ENCODE measurements at regions not wholly inside any gene's neighbourhood (a gene's known extent, or its start where the extent isn't known, plus 50 kb on each side); places are given as distances from the start of the nearest gene placed in this dataset.
"Not testable (repeated sequence)": the region's sequence is repeated elsewhere in the genome, so short reads cannot be mapped to it uniquely, and the experiment has no call there.

GRCh38 chr9:110130211-110130610, 77.7 kb downstream of the C9orf152 start:
- Mint-ChIP-seq H3K4me1 (ENCODE audit: low read depth) (peaks cover 31% of the 10 kb centered on the region), H3K27ac (no peak overlapping the region), H3K4me3 (no peak overlapping the region), H3K9me3 (no peaks in the 10 kb centered on the region), H3K27me3 (ENCODE audit: low read depth) (no peaks in the 10 kb centered on the region), H3K36me3 (ENCODE audit: insufficient read depth in 2 of 2) (peaks cover 0 to 3% of the 10 kb centered on the region in 2 donors)
- no peak for ATAC-seq (replicated peaks in 1 of 2)
- no peak for DNase-seq

- no peaks in the 10 kb centered on the region for H3K9me3 Mint-ChIP-seq
- ATAC-seq (replicated peaks in 1 of 2) (no peak), DNase-seq (no peak)
- no peak overlapping the region for H3K4me3 Mint-ChIP-seq
- H3K27me3 Mint-ChIP-seq (ENCODE audit: low read depth) = no peaks in the 10 kb centered on the region
- peaks cover 24% of the 10 kb centered on the region for H3K4me1 Mint-ChIP-seq (ENCODE audit: low read depth)
- H3K36me3 Mint-ChIP-seq (ENCODE audit: insufficient read depth in 2 of 2) = peaks cover 0 to 3% of the 10 kb centered on the region in 2 donors
- no peak overlapping the region for H3K27ac Mint-ChIP-seq
Observed at GRCh38 chr9:110130791-110131416, 77.1 kb downstream of the C9orf152 start.

- no peaks in the 10 kb centered on the region for H3K27me3 Mint-ChIP-seq (ENCODE audit: low read depth)
- H3K4me3 Mint-ChIP-seq = no peak overlapping the region
- H3K4me1 Mint-ChIP-seq (ENCODE audit: low read depth) = peaks cover 18% of the 10 kb centered on the region
- peaks cover 3 to 7% of the 10 kb centered on the region in 2 donors for H3K36me3 Mint-ChIP-seq (ENCODE audit: insufficient read depth in 2 of 2)
- no peaks in the 10 kb centered on the region for H3K9me3 Mint-ChIP-seq
- ATAC-seq (replicated peaks in 1 of 2) (no peak), DNase-seq (no peak)
- H3K27ac Mint-ChIP-seq = peak overlapping the region; percentile 40
Observed at GRCh38 chr9:110131499-110131898, 76.5 kb downstream of the C9orf152 start.

GRCh38 chr9:110132531-110132930, 75.4 kb downstream of the C9orf152 start:
- H3K9me3 Mint-ChIP-seq; H3K4me3 Mint-ChIP-seq; H3K27ac Mint-ChIP-seq; ATAC-seq (replicated peaks in 1 of 2); H3K27me3 Mint-ChIP-seq (ENCODE audit: low read depth); DNase-seq: not testable (repeated sequence)
- Mint-ChIP-seq H3K4me1 (ENCODE audit: low read depth) (peaks cover 13% of the 10 kb centered on the region), H3K36me3 (ENCODE audit: insufficient read depth in 2 of 2) (peaks cover 8 to 11% of the 10 kb centered on the region in 2 donors)

- no peaks in the 10 kb centered on the region for H3K9me3 Mint-ChIP-seq
- peaks cover 13% of the 10 kb centered on the region for H3K4me1 Mint-ChIP-seq (ENCODE audit: low read depth)
- peaks cover 8 to 14% of the 10 kb centered on the region in 2 donors for H3K36me3 Mint-ChIP-seq (ENCODE audit: insufficient read depth in 2 of 2)
- ATAC-seq (replicated peaks in 1 of 2) (no peak), DNase-seq (no peak)
- no peaks in the 10 kb centered on the region for H3K27me3 Mint-ChIP-seq (ENCODE audit: low read depth)
- no peak overlapping the region for H3K27ac Mint-ChIP-seq
- H3K4me3 Mint-ChIP-seq = no peak overlapping the region
Observed at GRCh38 chr9:110133059-110133458, 74.9 kb downstream of the C9orf152 start.

- Mint-ChIP-seq H3K4me1 (ENCODE audit: low read depth) (peaks cover 13% of the 10 kb centered on the region), H3K27ac (peak overlapping the region; percentile 33), H3K9me3 (no peaks in the 10 kb centered on the region), H3K27me3 (ENCODE audit: low read depth) (no peaks in the 10 kb centered on the region), H3K36me3 (ENCODE audit: insufficient read depth in 2 of 2) (peaks cover 8 to 15% of the 10 kb centered on the region in 2 donors), H3K4me3 (no peak overlapping the region)
- DNase-seq (no peak), ATAC-seq (replicated peaks in 1 of 2) (no peak)
Observed at GRCh38 chr9:110133608-110134210, 74.2 kb downstream of the C9orf152 start.

GRCh38 chr9:110135846-110136245, 72.1 kb downstream of the C9orf152 start:
- DNase-seq = no peak
- no peaks in the 10 kb centered on the region for H3K27me3 Mint-ChIP-seq (ENCODE audit: low read depth)
- H3K36me3 Mint-ChIP-seq (ENCODE audit: insufficient read depth in 2 of 2) = peaks cover 8 to 28% of the 10 kb centered on the region in 2 donors
- no peak overlapping the region for H3K4me3 Mint-ChIP-seq
- no peaks in the 10 kb centered on the region for H3K9me3 Mint-ChIP-seq
- ATAC-seq (replicated peaks in 1 of 2) = no peak
- H3K27ac Mint-ChIP-seq = peak overlapping the region; percentile 68
- H3K4me1 Mint-ChIP-seq (ENCODE audit: low read depth) = peaks cover 7% of the 10 kb centered on the region

- H3K36me3 Mint-ChIP-seq (ENCODE audit: insufficient read depth in 2 of 2) = peaks cover 11 to 31% of the 10 kb centered on the region in 2 donors
Observed at GRCh38 chr9:110136802-110137201, 71.2 kb downstream of the C9orf152 start.

GRCh38 chr9:110140276-110140675, 67.7 kb downstream of the C9orf152 start:
- ATAC-seq (replicated peaks in 1 of 2) = no peak
- Mint-ChIP-seq H3K27me3 (ENCODE audit: low read depth) (no peaks in the 10 kb centered on the region), H3K9me3 (no peaks in the 10 kb centered on the region), H3K4me3 (no peak overlapping the region), H3K4me1 (ENCODE audit: low read depth) (peaks cover 32% of the 10 kb centered on the region), H3K36me3 (ENCODE audit: insufficient read depth in 2 of 2) (peaks cover 12 to 39% of the 10 kb centered on the region in 2 donors), H3K27ac (no peak overlapping the region)
- DNase-seq = no peak

More at GRCh38 chr9:110136802-110137201, 71.2 kb downstream of the C9orf152 start:
- Mint-ChIP-seq H3K4me1 (ENCODE audit: low read depth) (peaks cover 7% of the 10 kb centered on the region), H3K27me3 (ENCODE audit: low read depth) (no peaks in the 10 kb centered on the region), H3K27ac (no peak overlapping the region), H3K4me3 (no peak overlapping the region), H3K9me3 (no peaks in the 10 kb centered on the region)
- ATAC-seq (replicated peaks in 1 of 2) (no peak), DNase-seq (no peak)

GRCh38 chr9:110141227-110141793, 66.6 kb downstream of the C9orf152 start:
- Mint-ChIP-seq H3K27me3 (ENCODE audit: low read depth) (no peaks in the 10 kb centered on the region), H3K4me1 (ENCODE audit: low read depth) (peaks cover 39% of the 10 kb centered on the region), H3K27ac (no peak overlapping the region), H3K9me3 (no peaks in the 10 kb centered on the region), H3K36me3 (ENCODE audit: insufficient read depth in 2 of 2) (peaks cover 11 to 38% of the 10 kb centered on the region in 2 donors), H3K4me3 (no peak overlapping the region)
- ATAC-seq (replicated peaks in 1 of 2) (no peak), DNase-seq (no peak)

- H3K27me3 Mint-ChIP-seq (ENCODE audit: low read depth) = no peaks in the 10 kb centered on the region
- peaks cover 48% of the 10 kb centered on the region for H3K4me1 Mint-ChIP-seq (ENCODE audit: low read depth)
- H3K4me3 Mint-ChIP-seq = peak overlapping the region; percentile 3 to 58
- ATAC-seq (replicated peaks in 1 of 2) (no peak), DNase-seq (no peak)
- peak overlapping the region; percentile 81 for H3K27ac Mint-ChIP-seq
- H3K36me3 Mint-ChIP-seq (ENCODE audit: insufficient read depth in 2 of 2) = peaks cover 5 to 33% of the 10 kb centered on the region in 2 donors
- H3K9me3 Mint-ChIP-seq = no peaks in the 10 kb centered on the region
Observed at GRCh38 chr9:110142253-110142652, 65.7 kb downstream of the C9orf152 start.

- H3K27me3 Mint-ChIP-seq (ENCODE audit: low read depth) = no peaks in the 10 kb centered on the region
- DNase-seq (no peak), ATAC-seq (replicated peaks in 1 of 2) (no peak)
- no peaks in the 10 kb centered on the region for H3K9me3 Mint-ChIP-seq
- peaks cover 5 to 30% of the 10 kb centered on the region in 2 donors for H3K36me3 Mint-ChIP-seq (ENCODE audit: insufficient read depth in 2 of 2)
- peak overlapping the region; percentile 48 for H3K27ac Mint-ChIP-seq
- peak overlapping the region; percentile 53 to 58 for H3K4me3 Mint-ChIP-seq
- peaks cover 55% of the 10 kb centered on the region for H3K4me1 Mint-ChIP-seq (ENCODE audit: low read depth)
Observed at GRCh38 chr9:110142868-110143481, 65.0 kb downstream of the C9orf152 start.

- no peak for DNase-seq
- peak overlapping the region; percentile 34 for H3K27ac Mint-ChIP-seq
- H3K36me3 Mint-ChIP-seq (ENCODE audit: insufficient read depth in 2 of 2) = peaks cover 5 to 28% of the 10 kb centered on the region in 2 donors
- no peaks in the 10 kb centered on the region for H3K9me3 Mint-ChIP-seq
- peak overlapping the region; percentile 53 to 54 for H3K4me3 Mint-ChIP-seq
- no peaks in the 10 kb centered on the region for H3K27me3 Mint-ChIP-seq (ENCODE audit: low read depth)
- ATAC-seq (replicated peaks in 1 of 2) = no peak
- peaks cover 61% of the 10 kb centered on the region for H3K4me1 Mint-ChIP-seq (ENCODE audit: low read depth)
Observed at GRCh38 chr9:110143485-110143884, 64.5 kb downstream of the C9orf152 start.

Measured in activated T-cell treated with anti-CD3 and anti-CD28 coated beads, Interleukin-2, amount 50 U/mL, for 72 hours (primary cell).